Body of pancreas (tissue), 4 donors: ENCODE measurements at regions not wholly inside any gene's neighbourhood (a gene's known extent, or its start where the extent isn't known, plus 50 kb on each side); places are given as distances from the start of the nearest gene placed in this dataset.

Source experiments
- CTCF ChIP-seq, 7 experiments: fragments of 450-650 bp in 4 of 7; fragments of 200-600 bp in 3 of 7; sonication (generic) in 3 of 7; IDR thresholded peaks; one replicate each; pipeline ENCODE4 v1.5.1; 2016 to 2019; ENCODE audit warnings: antibody characterized with exemption in 7 of 7
- POLR2A ChIP-seq, 3 donors: fragments of 450-650 bp; IDR thresholded peaks; one replicate each; pipeline ENCODE4 v1.6.1; 2016; ENCODE audit warnings: antibody characterized with exemption in 3 of 3, mild to moderate bottlenecking in 2 of 3

- TF ChIP-seq CTCF (IDR thresholded peaks at IDR 0.05): no peak
- no peak for TF ChIP-seq POLR2A (IDR thresholded peaks at IDR 0.05)
Observed at GRCh38 chr6:81169166-81169565, 583.3 kb downstream of the TENT5A start.
